ENCODE measurements at regions not wholly inside any gene's neighbourhood (a gene's known extent, or its start where the extent isn't known, plus 50 kb on each side); places are given as distances from the start of the nearest gene placed in this dataset.

DNA sequence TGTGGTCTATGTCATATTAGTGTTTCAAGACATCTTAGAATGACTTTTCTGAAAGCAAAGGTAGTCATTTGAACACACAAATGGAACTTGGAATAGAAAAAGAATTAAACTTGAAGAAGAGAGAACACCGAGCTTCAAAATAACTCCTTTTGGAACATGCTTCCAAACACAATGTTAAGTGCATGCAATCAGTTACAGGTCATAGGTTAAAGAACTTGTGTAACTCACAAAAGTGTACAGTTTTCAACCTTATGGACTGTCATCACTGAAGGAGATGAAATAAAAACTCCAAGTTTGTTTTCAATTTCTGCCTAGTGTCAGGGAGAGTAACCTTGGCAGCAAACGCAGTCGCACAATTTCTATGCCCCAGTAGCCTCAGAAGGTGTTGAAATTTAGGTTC is 192.9 kb upstream of the NECTIN3 start:
- TF ChIP-seq, protein P1, sequence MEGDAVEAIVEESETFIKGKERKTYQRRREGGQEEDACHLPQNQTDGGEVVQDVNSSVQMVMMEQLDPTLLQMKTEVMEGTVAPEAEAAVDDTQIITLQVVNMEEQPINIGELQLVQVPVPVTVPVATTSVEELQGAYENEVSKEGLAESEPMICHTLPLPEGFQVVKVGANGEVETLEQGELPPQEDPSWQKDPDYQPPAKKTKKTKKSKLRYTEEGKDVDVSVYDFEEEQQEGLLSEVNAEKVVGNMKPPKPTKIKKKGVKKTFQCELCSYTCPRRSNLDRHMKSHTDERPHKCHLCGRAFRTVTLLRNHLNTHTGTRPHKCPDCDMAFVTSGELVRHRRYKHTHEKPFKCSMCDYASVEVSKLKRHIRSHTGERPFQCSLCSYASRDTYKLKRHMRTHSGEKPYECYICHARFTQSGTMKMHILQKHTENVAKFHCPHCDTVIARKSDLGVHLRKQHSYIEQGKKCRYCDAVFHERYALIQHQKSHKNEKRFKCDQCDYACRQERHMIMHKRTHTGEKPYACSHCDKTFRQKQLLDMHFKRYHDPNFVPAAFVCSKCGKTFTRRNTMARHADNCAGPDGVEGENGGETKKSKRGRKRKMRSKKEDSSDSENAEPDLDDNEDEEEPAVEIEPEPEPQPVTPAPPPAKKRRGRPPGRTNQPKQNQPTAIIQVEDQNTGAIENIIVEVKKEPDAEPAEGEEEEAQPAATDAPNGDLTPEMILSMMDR (IDR thresholded peaks at IDR 0.05; ENCODE audit: poor library complexity, severe bottlenecking), result no peak
- no peak for TF ChIP-seq POLR2AphosphoS5 (IDR thresholded peaks at IDR 0.05)
- no peak for TF ChIP-seq SMC3 (conservative IDR thresholded peaks at IDR 0.05; ENCODE audit: poor library complexity)
